ENCODE measurements at regions not wholly inside any gene's neighbourhood (a gene's known extent, or its start where the extent isn't known, plus 50 kb on each side); places are given as distances from the start of the nearest gene placed in this dataset.

DNA sequence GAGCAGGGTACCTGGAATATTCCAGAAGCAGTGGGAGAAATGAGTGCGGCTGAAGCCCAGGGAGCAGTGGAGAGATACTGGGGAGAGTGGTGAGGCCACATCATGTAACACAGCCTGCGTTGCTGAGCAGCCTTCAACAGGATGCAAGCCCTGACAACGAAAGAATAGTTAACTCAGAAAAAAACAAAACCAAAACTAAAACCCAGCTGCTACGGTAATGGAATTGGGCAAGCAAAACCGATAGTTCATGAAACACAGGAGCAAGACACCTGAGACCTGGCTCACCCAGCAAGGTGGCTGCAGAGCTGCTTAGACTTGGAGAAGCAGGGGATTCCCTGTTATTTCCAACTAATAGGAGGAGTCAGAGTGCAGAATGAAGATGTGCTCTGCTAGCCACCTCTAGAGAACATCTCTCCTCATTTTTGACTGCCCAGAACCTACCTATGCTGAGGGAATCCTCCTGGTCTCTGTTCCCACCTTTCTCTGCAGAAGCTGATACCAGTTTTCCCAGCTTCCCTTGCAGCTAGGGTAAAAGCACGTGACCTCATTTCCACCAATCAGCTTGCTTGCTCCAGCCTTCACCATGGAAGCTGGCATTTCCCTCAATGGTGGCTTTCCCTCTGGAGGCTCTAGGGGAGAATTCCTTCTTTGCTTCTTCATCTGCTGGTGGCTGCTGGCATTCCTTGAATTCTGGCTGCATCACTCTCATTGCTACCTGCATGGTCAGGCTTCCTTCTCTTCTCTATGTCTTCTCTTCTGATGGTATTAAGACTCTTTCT is 59.4 kb upstream of the XYLT1 start:
- Histone ChIP-seq H3K4me2 (ENCODE audit: low read length) (no peak overlapping the region), H3K27ac (ENCODE audit: low read depth, low read length, poor library complexity, severe bottlenecking) (no peak overlapping the region), H3K36me3 (ENCODE audit: insufficient read depth, low read length) (no peaks in the 10 kb centered on the region), H3K4me1 (ENCODE audit: insufficient read depth, low read length, poor library complexity, severe bottlenecking) (no peaks in the 10 kb centered on the region), H2AFZ (ENCODE audit: low read length) (no peak overlapping the region), H3K4me3 (ENCODE audit: low read depth, low read length, poor library complexity, severe bottlenecking) (no peak overlapping the region), H3K9me3 (ENCODE audit: low read length) (0 out of 2 replicates have a peak, but pooled peaks cover 4% of the 10 kb centered on the region), H4K20me1 (ENCODE audit: insufficient read depth, low read length) (no peaks in the 10 kb centered on the region), H3K9me2 (ENCODE audit: insufficient read depth, low read length) (no peaks in the 10 kb centered on the region), H3K79me2 (ENCODE audit: insufficient read depth, low read depth, low read length) (no peaks in the 10 kb centered on the region)
- BruUV-seq (replicated peaks): no TSS peak
- POLR2A ChIA-PET: interaction anchor here (0.6 to 0.9 kb wide), 2 partner anchors 46 to 140 kb away, joined by 3 read pairs; no protein-coding TSS in a partner anchor
- intact Hi-C loops (cut with micrococcal nuclease; ENCODE audit: unreplicated experiment): no loop called here
- TF ChIP-seq, protein P1, sequence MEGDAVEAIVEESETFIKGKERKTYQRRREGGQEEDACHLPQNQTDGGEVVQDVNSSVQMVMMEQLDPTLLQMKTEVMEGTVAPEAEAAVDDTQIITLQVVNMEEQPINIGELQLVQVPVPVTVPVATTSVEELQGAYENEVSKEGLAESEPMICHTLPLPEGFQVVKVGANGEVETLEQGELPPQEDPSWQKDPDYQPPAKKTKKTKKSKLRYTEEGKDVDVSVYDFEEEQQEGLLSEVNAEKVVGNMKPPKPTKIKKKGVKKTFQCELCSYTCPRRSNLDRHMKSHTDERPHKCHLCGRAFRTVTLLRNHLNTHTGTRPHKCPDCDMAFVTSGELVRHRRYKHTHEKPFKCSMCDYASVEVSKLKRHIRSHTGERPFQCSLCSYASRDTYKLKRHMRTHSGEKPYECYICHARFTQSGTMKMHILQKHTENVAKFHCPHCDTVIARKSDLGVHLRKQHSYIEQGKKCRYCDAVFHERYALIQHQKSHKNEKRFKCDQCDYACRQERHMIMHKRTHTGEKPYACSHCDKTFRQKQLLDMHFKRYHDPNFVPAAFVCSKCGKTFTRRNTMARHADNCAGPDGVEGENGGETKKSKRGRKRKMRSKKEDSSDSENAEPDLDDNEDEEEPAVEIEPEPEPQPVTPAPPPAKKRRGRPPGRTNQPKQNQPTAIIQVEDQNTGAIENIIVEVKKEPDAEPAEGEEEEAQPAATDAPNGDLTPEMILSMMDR (conservative IDR thresholded peaks at IDR 0.05; ENCODE audit: low read length): no peak
- TF ChIP-seq EZH2phosphoT487 (IDR thresholded peaks at IDR 0.05; ENCODE audit: borderline replicate concordance, low read depth, low read length): no peak
- no peak for DNase-seq (ENCODE audit: low spot score)
- CTCF ChIA-PET (ENCODE audit: unreplicated experiment): no interaction called here

DNA sequence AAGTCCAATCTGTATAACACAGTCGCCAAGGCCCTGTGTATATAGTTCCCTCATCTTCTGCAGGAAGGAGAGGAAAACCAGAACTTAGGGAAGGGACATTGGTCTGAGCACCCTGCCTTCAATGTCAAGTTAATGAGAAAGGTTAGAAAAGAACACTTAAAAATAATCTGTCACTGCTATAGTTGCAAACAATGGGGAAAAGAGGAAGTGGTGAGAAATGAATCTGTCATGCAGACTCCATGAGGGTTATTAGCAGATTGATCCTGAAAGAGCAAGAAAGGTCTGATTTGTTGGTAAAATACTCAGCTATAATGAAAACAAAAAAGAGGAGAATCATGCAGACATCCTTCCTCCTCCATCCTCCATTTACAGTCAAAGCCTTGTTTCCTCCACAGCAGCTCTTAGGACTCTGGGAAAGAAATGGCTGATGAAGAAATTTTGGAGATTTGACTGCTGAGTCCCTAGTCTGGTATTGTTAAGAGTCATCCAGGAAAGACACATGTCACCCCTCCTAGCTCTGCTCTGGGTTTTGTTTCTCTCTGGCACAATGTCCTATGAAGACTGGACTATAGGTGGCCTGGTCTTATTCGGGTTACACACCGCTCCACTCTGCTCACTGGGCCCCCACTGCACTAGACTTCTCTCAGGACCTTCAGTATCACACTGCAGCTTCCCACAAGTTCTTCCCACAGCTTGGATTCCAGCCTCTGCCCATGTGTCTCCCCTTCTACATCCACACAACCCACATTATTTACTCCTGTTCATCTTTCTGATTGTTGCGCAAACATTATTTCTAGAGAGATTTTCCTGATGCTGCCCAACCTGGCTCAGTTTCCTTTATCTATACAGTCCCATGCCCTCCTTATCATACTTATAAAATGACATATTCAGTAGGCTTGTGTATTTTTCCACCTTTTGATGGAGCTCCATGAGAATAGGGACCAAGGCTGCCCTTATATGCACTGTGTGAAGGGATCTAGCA is 56.5 kb upstream of the XYLT1 start:
- Histone ChIP-seq H3K4me3 (ENCODE audit: low read depth, low read length, poor library complexity, severe bottlenecking) (no peak overlapping the region), H3K36me3 (ENCODE audit: insufficient read depth, low read length) (no peaks in the 10 kb centered on the region), H3K4me1 (ENCODE audit: insufficient read depth, low read length, poor library complexity, severe bottlenecking) (no peaks in the 10 kb centered on the region), H3K4me2 (ENCODE audit: low read length) (no peak overlapping the region), H3K9me2 (ENCODE audit: insufficient read depth, low read length) (no peaks in the 10 kb centered on the region), H3K9me3 (ENCODE audit: low read length) (0 out of 2 replicates have a peak, but pooled peaks cover 4% of the 10 kb centered on the region), H3K79me2 (ENCODE audit: insufficient read depth, low read depth, low read length) (no peaks in the 10 kb centered on the region), H3K27ac (ENCODE audit: low read depth, low read length, poor library complexity, severe bottlenecking) (no peak overlapping the region), H4K20me1 (ENCODE audit: insufficient read depth, low read length) (no peaks in the 10 kb centered on the region), H2AFZ (ENCODE audit: low read length) (no peak overlapping the region)
- intact Hi-C loops (cut with micrococcal nuclease; ENCODE audit: unreplicated experiment): no loop called here
- BruUV-seq (replicated peaks): no TSS peak
- DNase-seq (ENCODE audit: low spot score): peak; percentile 5
- ChIA-PET CTCF (ENCODE audit: unreplicated experiment) (no interaction called here), POLR2A (no interaction called here)
- no peak for TF ChIP-seq EZH2phosphoT487 (IDR thresholded peaks at IDR 0.05; ENCODE audit: borderline replicate concordance, low read depth, low read length)
- TF ChIP-seq, protein P1 (conservative IDR thresholded peaks at IDR 0.05; ENCODE audit: low read length): no peak
